H54 (cell line): ENCODE measurements at regions not wholly inside any gene's neighbourhood (a gene's known extent, or its start where the extent isn't known, plus 50 kb on each side); places are given as distances from the start of the nearest gene placed in this dataset.

Source experiments
- DNase-seq: peaks from one replicate; pipeline ENCODE4 v3.0.0; 2011; ENCODE audit warnings: low spot score, mixed read lengths; ENCODE audit not compliant: insufficient read length
- FAIRE-seq: peaks from 3 replicates; lab custom pipeline; 2011; peaks lifted over from hg19 to GRCh38; lab: Jason Lieb, UNC
- POLR2A ChIP-seq: IDR thresholded peaks from 2 replicates; pipeline ENCODE4 v1.6.1; 2011; ENCODE audit warnings: low read depth, mild to moderate bottlenecking, low read length

DNA sequence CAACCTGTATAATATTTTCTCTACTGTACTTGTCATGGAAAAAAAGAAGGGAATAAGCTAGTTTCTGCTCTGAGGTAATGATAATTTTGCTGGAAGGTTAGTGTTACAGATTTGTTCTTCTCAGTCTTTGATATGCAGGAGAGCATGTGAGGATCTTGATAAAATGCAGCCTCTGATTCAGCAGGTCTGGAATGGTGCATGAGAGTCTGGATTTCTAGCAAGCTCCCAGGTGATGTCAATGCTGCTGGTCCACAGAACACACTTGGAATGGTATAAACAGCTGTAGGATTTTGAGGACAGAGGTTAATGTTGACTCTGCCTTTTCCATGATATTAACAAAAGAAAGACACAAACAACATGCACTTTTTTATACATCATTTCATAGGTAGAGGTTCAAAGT is 173.6 kb downstream of the NDFIP2 start:
- no peak for TF ChIP-seq POLR2A
- DNase-seq (no peak), FAIRE-seq (no peak)

DNA sequence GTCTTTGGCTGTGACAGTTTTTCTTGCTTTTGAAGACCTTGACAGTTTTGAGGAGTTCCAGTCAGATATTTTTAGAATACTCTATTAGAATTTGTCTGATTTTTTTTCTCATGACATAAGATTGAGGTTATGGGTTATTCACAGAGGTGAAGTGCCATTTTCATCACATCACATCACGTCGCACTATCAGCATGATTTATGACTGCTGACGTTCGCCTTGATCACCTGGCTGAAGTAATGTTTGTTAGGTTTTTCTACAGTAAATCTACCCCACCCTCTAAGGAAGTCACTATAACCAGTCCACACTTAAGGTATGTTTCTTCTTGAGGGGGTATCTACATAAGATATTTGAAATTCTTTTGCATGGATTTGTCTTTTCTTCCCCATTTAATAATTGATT is 169.7 kb downstream of the NDFIP2 start:
- TF ChIP-seq POLR2A: no peak
- DNase-seq (no peak), FAIRE-seq (no peak)

DNA sequence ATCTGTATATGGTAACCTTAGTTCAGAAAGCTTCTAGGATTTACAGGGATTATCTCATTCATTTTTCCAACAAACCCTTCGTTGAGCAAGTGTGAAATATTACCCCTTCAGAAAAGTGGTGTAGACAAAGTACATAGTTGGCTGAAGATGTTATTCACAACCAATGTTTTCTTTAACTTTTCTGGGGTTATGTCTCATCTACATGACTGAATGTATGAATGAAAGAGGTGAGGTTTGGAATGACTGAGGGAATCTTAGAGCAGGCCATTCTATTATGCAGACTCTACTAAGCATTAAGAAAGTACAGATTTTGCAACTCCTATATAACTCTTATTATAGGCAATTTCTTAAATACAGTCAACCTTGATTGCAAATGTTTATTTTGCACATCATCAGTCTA is 167.2 kb downstream of the NDFIP2 start:
- DNase-seq: no peak
- no peak for FAIRE-seq
- no peak for TF ChIP-seq POLR2A

DNA sequence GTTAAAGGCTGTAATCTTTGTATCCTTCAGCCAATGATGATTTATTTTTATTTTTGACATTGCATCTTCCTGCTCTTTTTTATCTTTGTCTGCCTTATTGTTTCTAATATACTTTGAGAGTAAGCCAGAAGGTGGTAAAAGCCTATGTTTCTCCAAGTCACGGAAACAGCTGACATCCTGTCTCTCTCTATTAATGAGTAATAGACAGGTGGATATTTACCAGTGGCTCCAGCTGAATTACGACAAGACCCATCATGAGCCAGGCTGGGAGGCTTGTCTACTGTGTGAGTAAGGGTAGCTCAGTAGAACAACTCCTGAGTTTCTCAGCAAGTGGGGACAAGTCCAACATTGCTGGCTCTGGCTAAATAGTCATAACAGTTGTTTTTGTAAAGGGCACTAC is 166.6 kb downstream of the NDFIP2 start:
- no peak for TF ChIP-seq POLR2A
- no peak for FAIRE-seq
- DNase-seq: no peak

DNA sequence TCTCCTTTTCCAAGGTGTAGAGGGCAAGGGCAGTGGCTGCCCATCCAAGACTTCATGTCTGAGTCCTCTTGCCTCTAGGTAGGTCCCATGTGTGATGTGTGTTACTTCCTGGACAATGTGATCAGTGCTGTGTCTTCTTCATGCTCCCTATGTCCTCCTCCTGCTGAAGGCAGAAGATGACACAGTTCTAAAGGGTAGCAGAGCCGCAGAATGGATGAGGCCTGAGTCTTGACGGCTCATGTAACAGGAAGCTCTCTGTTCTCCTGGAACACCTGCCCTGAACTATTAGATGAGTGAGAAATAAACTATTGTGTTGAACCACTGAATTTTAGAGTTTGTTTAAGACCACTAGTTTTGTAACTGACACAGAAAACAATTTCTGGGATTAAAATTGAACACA is 165.9 kb downstream of the NDFIP2 start:
- FAIRE-seq (no peak), DNase-seq (no peak)
- no peak for TF ChIP-seq POLR2A

DNA sequence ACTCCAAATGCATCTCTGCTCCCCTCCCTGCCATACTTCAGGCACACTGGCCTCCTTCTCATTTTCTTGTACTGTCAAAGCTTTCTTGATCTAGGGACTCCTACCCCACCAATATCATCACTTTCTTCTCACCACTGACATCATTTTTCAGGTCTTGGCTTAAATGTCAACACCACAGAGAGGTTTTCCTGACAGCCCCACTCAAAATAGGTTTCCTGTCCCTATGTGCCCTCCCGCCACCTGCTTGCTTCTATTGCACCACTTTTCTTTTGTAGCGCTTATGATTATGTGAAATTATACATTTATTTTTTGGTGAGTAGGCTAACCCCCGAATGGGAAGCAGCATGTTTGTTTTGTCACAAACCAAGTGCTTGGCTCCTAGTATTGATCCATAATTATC is 164.6 kb downstream of the NDFIP2 start:
- FAIRE-seq: no peak
- no peak for TF ChIP-seq POLR2A
- DNase-seq: no peak

DNA sequence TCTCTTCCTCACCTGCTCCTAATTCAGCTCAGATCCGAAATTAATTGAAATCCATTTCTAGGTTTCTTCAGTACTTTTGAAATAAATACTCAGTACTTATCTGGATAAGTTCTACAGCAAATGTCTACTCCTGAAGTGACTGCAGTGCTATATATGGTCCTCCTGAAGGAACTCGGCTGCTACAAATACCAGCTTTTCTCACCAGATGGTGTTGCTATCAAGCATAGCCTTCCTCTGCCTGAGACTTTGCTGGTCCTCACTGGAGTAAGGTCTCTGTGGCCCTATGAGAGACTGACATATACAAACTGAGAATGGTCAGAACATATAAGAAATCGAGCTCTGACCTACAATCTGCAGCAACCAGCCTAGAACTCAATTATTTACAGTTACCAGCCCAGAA is 161.6 kb downstream of the NDFIP2 start:
- no peak for TF ChIP-seq POLR2A
- FAIRE-seq (no peak), DNase-seq (no peak)

DNA sequence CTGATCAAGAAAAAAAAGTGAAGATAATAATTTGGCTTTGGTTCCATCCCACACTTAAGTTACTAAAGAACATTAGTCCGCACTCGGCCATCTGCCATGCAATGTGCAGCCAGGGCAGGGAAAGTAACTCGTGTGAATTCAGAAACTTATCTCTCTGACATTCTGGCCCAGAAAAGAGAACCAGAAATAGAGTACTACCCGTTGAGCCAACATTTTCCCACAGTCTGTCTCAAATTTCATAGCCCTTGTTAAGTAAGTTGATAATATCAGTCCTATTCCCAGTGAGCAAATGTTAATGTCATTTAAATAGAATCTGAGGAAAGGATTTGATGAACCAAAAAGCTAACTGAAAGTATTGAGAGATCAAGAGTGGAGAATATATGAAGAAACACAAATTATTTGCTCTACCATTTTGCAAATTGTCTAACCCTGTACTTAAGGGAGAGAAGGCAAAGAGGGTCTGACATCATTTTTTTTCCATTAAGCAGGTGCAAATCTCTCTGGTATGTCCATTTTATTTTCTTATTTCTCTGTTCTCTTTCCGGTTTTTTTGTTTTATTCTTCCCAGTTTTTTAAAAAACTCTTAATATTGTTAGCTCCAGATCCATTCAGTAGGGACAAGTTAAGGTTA is 156.3 kb downstream of the NDFIP2 start:
- DNase-seq: no peak
- no peak for TF ChIP-seq POLR2A
- FAIRE-seq: no peak

DNA sequence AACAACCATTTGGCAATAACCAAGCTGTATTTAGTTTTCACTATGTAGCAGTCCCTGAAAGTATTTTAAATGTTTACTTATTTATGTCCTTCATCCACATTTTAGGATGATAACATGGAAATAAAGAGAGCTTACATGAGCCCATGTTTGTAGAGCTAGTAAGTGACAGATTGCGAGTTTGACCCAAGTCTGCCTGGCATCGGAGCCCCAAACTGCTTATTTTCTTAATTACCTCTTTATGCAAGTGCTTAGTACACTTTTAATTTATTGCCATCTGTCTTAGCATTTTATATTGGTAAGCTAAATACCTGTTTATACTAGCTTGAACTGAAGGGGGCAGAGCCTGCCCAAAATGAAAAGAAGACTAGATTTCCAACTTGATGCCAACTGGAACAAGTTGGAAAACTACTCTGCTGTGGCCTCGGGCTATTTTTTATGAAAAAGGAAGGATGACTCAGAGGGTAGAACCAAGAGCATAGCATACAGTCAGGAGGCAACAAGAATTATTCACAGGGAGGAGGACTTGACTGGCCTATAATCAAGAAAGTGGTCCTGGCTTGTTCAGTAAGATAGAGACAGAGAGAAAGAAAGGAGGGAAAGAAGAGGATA is 150.2 kb downstream of the NDFIP2 start:
- no peak for TF ChIP-seq POLR2A
- DNase-seq: peak; percentile 26

DNA sequence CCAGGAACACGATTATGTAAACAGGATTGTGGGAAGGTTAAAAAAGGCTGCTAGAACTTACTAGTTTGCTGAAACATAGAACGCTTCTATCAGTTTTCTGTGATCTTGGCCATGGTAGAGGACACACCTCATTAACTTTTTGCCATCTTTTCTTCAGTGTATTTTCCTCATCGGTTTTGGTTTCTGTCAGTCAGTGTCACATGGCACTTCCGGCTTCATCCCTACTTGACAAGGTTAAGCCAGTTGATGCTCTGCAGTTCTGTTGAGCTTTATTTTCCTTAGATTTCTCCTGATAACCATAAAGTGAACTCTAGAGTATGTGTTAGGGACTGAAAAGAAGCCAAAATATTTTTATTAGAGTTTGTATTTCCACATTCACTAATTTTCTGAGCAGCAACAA is 147.5 kb downstream of the NDFIP2 start:
- no peak for FAIRE-seq

More for the DNA sequence above, 150.2 kb downstream of the NDFIP2 start:
- FAIRE-seq: peak; percentile 98

DNA sequence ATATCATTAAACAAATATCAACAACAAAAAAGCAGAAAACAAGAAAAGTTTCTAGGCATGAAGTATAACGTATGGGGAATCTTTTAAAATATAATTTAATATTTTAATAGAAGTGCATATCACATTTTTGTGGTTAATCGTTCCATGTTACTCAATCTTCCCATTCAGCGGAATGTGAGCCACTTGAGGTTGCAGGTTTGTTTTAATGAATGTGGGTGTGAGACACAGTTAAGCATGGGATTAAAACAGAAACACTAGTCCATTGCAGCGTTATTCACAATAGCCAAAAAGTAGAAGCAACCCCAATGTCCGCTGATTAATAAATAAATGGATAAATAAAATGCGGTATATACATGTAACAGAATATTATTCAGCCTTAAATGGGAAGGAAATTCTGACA is 146.0 kb downstream of the NDFIP2 start:
- FAIRE-seq: no peak
- DNase-seq: no peak
- TF ChIP-seq POLR2A: no peak

More for the DNA sequence above, 147.5 kb downstream of the NDFIP2 start:
- no peak for TF ChIP-seq POLR2A
- DNase-seq: no peak

DNA sequence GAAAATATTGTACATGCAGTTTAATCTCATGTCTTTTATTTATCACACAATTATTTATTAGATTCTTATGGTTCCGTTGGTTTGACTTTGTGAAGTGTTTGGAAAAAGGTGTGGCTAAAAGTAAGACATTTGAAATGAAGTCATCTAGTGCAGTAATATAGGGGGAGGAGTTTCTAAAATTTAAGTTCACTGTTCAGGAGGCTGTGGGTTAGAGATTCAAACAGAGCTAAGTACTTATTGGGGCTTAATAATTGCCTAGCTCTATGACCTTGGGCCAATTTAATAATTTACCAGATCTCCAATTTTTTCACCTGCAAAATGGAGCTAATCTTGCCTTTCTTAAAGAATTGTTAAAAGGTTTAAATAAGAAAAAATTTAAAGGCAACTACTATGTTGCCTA is 144.6 kb downstream of the NDFIP2 start:
- FAIRE-seq: no peak
- TF ChIP-seq POLR2A: no peak
- no peak for DNase-seq

DNA sequence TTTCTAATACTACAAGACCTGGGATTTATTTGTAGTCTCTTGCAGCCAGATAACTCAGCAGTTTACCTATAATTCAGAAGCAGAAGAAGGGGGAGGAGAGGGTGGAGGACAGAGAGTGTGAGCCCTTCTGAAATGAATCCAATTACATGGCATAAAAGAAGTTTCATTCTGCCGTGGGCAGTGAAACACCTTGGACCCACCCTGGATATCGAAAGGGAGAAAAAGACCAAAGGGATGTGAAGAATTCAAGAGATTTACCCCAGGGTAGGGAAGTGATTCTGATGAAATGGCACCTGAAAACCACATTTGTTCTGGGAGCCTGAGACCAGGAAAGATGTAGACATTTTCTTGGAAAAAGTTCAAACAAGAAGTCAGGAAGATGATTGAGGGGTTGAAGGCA is 140.9 kb downstream of the NDFIP2 start:
- TF ChIP-seq POLR2A: no peak
- FAIRE-seq (no peak), DNase-seq (no peak)

DNA sequence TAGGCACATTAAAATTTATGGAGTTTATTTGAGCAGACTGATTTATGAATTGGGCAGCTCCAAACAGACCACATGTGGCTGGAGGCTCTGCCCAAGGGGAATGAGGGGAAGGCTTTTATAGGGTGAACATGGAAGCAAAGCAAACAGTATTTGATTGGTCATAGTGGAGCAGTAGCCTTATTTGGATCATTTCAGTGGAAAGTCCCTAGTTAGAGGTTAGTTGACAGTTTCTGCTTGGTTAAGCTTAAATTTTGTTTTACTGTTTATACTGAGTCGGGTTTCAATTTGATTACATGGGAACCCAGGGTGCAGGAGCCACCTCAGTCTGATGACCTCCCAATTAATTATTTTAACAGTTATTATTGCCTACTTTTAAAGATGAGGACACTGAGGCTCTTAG is 140.5 kb downstream of the NDFIP2 start:
- DNase-seq (no peak), FAIRE-seq (no peak)
- TF ChIP-seq POLR2A: no peak

DNA sequence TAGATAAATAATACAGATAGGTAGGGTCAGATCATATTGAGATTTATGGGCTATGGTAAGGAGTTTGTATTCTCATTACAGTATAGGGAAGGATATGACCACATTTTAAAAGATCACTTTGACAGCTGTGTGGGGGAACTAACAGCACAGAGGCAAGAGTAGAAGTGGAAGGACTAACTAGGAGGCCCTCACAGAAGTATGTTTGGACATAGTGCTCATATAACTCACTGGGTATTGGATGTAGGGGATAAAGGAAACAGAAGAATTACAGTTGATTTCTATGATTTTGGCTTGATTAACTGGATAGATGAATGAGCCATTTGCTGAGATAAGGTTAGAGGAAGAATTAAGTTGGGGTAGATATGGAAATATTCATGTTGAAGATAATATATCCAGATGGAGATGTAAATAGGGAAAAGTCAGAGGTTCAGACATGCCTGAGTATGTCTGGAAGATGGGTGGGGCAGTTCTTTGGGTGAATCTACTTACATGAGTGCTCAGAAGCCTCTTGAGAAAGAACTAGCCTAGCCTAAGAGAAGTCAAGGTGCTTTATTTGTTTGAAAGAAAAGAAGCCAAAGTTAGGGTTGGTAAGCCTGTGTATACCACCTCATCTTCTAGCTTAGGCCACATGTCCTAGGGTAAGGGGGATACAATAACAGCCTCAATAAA is 133.4 kb downstream of the NDFIP2 start:
- DNase-seq: no peak
- no peak for FAIRE-seq
- no peak for TF ChIP-seq POLR2A
